AG09309 (cell line): ENCODE measurements at regions not wholly inside any gene's neighbourhood (a gene's known extent, or its start where the extent isn't known, plus 50 kb on each side); places are given as distances from the start of the nearest gene placed in this dataset.

Experiments
- DNase-seq: peaks from one replicate; pipeline ENCODE4 v3.0.0-alpha.2; 2010; ENCODE audit warnings: low read depth
- H3K4me3 ChIP-seq: 2 replicates; pipeline ENCODE4 v1.5.1; 2011; ENCODE audit warnings: mild to moderate bottlenecking, low read depth, low read length, moderate library complexity; ENCODE audit not compliant: control insufficient read depth
- CTCF ChIP-seq: IDR thresholded peaks from 2 replicates; pipeline ENCODE4 v1.5.1; 2011; ENCODE audit warnings: mild to moderate bottlenecking, low read depth, low read length, inconsistent platforms; ENCODE audit not compliant: insufficient read depth, control insufficient read depth; ENCODE audit errors: missing control alignments

- no peak for TF ChIP-seq CTCF
- no peak overlapping the region for H3K4me3 ChIP-seq
- DNase-seq = peak; percentile 64
Measured at GRCh38 chr2:199136681-199137080, 321.1 kb downstream of the SATB2 start.

GRCh38 chr2:199136242-199136641 lies 321.5 kb downstream of the SATB2 start:
- no peak overlapping the region for H3K4me3 ChIP-seq
- TF ChIP-seq CTCF = no peak
- no peak for DNase-seq

- no peak for DNase-seq
- H3K4me3 ChIP-seq = no peak overlapping the region
Measured at GRCh38 chr2:199131876-199132275, 325.9 kb downstream of the SATB2 start.

GRCh38 chr2:199131136-199131655 lies 326.5 kb downstream of the SATB2 start:
- no peak for TF ChIP-seq CTCF
- no peak overlapping the region for H3K4me3 ChIP-seq
- DNase-seq = no peak

More at GRCh38 chr2:199131876-199132275, 325.9 kb downstream of the SATB2 start:
- TF ChIP-seq CTCF = no peak

GRCh38 chr2:199130501-199130900 lies 327.2 kb downstream of the SATB2 start:
- H3K4me3 ChIP-seq = no peak overlapping the region
- no peak for DNase-seq
- no peak for TF ChIP-seq CTCF

- TF ChIP-seq CTCF = no peak
- no peak for DNase-seq
- H3K4me3 ChIP-seq = no peak overlapping the region
Measured at GRCh38 chr2:199128476-199129229, 329.1 kb downstream of the SATB2 start.
